NCI-H510A (cell line): ENCODE measurements at regions not wholly inside any gene's neighbourhood (a gene's known extent, or its start where the extent isn't known, plus 50 kb on each side); places are given as distances from the start of the nearest gene placed in this dataset.
"Not testable (repeated sequence)": the region's sequence is repeated elsewhere in the genome, so short reads cannot be mapped to it uniquely, and the experiment has no call there.

Experiments
- DNase-seq: peaks from one replicate; lab custom pipeline; 2025; lab: John Stamatoyannopoulos, UW

- DNase-seq, result no peak
Measured at GRCh38 chr14:105659935-105660527, 133.6 kb downstream of the TMEM121 start.

DNA sequence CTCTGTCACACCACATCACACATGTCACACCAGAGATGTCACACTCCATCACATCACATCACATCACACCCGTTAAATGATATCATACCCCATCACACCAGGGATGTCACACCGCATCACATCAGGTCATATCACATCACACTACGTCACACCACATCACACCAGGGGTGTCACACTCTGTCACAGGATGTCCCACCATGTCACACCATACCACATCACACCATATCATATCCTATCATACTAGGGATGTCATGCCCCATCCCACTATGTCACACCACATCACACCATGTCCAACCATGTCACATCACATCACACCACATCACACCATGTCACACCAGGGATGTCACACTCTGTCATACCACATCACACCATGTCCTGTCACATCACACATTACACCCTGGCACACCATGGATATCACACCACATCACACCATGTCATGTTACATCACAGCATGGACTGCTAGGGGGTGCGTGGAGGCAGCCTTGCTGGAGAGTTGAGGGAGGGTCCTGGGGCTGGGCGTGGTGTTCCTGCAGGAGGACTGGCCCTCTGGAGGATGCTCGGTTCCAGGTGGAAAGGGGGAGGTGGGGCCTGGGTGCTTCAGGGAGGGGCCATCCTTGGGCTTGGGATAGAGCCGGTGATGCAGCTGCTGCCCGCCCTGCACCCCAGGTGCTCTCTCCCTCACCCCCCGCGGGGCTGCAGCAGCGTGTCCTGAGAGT is 134.6 kb downstream of the TMEM121 start:
- no peak for DNase-seq

GRCh38 chr14:105662043-105662442 is 135.7 kb downstream of the TMEM121 start:
- DNase-seq, result not testable (repeated sequence)

DNA sequence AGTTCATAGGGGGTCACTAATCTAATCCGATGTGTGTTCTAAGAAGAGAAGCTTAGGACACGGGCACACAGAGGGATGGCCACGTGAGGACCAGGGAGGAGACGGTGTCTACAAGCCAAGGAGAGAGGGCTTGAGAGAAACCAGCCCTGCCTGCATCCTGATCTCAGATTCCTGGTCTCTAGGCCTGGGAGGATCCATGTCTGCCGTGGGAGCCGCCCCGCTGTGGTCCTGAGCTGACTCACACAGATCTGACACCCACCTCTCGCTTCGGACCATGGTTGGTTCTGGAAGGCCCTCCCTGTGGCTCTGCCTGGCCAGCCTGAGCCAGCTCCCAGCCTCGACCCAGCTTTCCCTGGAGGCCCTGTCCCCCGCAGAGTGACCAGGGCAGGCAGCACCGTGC is 136.2 kb downstream of the TMEM121 start:
- not testable (repeated sequence) for DNase-seq

- DNase-seq, result not testable (repeated sequence)
Measured at GRCh38 chr14:105663323-105663722, 136.9 kb downstream of the TMEM121 start.

DNA sequence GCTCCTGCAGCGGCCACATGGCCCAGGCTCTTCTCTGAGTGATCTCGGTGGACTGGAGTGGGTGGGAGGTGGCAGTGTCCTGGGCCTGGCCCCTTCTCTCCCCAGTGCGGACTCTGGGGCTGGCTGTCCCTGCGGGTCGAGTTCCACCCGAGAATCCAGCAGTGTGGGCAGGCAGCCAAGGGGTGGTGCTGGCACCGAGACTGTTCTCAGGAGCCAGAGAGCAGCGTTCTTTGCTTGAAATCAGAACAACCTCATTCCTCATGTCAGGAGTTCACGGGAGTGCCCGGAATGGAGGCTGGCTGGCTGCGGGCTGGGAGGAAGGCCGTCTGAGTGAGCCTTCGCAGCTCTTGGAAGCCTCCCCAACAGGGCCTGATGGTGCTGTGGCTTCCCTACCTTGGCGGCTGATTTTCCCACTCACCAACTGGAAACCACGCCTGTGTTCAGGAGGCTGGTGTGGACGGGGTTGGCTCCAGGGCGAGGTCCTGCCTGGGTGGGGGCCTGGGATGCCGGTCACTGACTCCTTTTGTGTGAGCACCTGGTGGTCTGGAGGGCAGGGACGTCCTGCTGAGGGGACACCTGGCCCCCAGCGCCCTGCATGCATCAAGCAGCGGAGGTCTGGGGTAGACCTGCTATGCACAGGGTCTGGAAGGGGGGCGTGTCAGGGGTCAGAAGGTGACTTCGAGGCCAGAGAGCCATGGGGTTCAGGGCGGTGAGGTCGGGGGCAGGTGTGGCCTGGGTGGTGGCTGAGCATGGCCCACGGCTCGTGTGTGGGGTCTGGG is 137.6 kb downstream of the TMEM121 start:
- DNase-seq, result not testable (repeated sequence)

DNA sequence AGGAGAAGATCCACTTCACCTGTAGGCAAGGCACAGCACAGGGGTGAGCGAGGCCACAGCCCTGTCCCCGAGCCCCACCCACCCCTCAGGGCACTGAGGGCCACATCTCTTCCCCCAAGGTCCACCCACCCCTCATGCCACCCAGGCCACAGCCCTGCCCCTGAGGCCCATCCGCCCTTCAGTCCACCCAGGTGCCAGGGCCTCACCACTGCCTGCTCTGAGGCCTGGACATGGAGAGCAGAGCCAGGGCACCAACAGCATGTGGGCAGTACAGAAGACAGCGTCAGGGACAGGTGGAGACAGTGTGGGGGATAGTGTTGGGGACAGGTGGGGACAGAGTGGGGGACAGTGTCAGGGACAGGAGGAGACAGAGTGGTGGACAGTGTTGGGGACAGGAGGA is 138.3 kb downstream of the TMEM121 start:
- DNase-seq, result no peak

GRCh38 chr14:105665247-105665950 is 139.0 kb downstream of the TMEM121 start:
- no peak for DNase-seq

- no peak for DNase-seq
Measured at GRCh38 chr14:105665951-105666277, 139.5 kb downstream of the TMEM121 start.

DNA sequence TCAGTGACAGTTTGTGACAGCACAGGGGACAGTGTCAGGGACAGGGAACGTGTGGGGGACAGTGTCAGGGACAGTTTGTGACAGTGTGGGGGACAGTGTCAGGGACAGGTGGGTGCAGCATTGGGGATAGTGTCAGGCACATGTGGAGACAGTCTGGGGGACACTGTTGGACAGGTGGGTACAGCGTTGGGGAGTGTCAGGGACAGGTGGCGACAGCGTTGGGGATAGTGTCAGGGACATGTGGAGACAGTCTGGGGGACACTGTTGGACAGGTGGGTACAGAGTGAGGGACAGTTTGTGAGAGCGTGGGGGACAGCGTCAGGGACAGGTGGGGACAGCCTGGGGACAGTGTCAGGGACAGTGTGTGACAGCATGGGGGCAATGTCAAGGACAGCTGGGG is 140.0 kb downstream of the TMEM121 start:
- no peak for DNase-seq

- not testable (repeated sequence) for DNase-seq
Measured at GRCh38 chr14:105666991-105667662, 140.7 kb downstream of the TMEM121 start.

DNA sequence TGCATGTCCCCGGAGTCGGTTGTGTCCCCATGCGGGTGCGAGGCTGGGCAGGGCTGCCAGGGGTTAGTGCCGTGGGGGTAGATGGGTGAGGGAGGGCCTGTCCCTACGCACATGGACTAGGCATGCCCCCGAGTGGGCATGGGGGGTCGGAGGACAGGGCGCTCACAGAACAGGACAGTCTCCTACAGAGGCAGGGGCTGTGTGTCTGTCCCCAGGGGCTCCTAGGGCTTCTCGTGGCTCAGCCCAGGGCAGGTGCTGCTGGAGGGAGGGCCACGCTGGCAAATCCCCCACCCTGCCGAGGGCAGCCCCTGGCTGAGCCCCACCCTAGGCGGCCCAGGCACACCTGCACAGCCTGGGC is 141.3 kb downstream of the TMEM121 start:
- not testable (repeated sequence) for DNase-seq

- not testable (repeated sequence) for DNase-seq
Measured at GRCh38 chr14:105668021-105668420, 141.6 kb downstream of the TMEM121 start.

DNA sequence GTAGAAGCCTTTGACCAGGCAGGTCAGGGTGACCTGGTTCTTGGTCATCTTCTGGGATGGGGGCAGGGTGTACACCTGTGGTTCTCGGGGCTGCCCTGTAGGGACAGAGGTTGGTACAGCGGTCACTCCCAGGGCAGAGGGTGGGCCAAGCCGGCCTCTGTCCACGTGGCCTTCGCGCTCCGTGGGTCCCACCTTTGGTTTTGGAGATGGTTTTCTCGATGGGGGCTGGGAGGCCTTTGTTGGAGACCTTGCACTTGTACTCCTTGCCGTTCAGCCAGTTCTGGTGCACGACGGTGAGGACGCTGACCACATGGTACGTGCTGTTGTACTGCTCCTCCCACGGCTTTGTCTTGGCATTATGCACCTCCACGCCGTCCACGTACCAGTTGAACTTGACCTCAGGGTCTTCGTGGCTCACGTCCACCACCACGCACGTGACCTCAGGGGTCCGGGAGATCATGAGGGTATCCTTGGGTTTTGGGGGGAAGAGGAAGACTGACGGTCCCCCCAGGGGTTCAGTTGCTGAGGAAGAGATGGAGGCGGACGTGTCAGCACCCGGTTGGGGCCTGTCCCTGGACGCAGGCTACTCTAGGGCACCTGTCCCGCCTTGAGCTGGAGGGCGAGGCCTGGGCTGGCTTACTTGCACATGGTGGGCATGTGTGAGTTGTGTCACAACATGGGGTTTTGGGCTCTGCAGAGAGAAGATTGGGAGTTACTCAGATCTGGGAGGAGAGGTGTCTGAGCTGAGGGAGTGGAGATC is 142.3 kb downstream of the TMEM121 start:
- not testable (repeated sequence) for DNase-seq

- not testable (repeated sequence) for DNase-seq
Measured at GRCh38 chr14:105669231-105669610, 142.8 kb downstream of the TMEM121 start.

DNA sequence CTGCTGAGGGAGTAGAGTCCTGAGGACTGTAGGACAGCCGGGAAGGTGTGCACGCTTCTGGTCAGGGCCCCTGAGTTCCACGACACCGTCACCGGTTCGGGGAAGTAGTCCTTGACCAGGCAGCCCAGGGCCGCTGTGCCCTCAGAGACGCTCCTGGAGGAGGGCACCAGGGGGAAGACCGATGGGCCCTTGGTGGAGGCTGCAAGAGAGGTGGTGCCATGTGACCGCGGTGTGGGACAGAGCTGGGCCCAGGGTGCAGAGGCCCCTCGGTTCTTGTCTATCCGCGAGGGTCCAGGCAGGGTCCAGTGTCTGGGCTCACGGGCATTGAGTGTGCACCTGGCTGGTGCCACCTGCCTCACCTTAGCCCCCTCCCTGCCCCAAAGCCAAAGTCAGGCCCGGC is 143.3 kb downstream of the TMEM121 start:
- not testable (repeated sequence) for DNase-seq

- not testable (repeated sequence) for DNase-seq
Measured at GRCh38 chr14:105672450-105673200, 146.2 kb downstream of the TMEM121 start.

- not testable (repeated sequence) for DNase-seq
Measured at GRCh38 chr14:105675433-105675832, 149.1 kb downstream of the TMEM121 start.

DNA sequence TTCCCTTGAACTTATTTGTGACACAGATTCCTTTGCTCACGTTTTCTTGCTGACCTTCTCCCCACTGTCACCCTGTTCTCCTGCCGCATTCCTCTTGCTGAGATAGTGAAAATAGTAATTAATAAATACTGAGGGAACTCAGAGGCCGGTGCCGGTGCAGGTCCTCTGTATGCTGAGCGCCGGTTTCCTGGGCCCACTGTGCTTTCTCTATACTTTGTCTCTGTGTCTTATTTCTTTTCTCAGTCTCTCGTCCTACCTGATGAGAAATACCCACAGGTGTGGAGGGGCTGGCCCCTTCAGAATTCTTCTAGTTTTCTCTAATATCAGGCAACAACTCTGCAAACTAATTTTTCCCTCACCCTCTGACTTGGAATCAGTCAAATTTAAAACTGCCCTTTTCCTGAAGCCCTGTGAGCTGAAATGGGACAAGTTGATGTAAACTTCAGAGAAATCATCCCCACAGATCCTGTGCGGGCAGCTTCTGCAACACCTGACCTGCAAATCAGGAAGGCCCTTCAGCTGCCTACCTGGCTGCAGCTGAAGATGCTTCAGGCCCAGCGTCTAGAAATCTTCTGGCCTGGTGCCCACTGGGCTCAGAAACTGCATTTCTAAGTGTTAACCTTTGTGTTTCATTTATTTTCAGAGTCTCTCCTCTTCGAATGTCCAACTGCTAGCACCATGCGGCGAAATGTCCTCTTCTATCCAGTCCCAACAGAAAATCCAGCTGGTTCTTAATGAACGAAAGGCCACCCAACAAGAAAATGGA is 149.7 kb downstream of the TMEM121 start:
- DNase-seq, result not testable (repeated sequence)

- DNase-seq, result not testable (repeated sequence)
Measured at GRCh38 chr14:105678057-105678456, 151.7 kb downstream of the TMEM121 start.
